ENCODE measurements at regions not wholly inside any gene's neighbourhood (a gene's known extent, or its start where the extent isn't known, plus 50 kb on each side); places are given as distances from the start of the nearest gene placed in this dataset.
"Not testable (repeated sequence)": the region's sequence is repeated elsewhere in the genome, so short reads cannot be mapped to it uniquely, and the experiment has no call there.

GRCh38 chr2:82340578-82341053 lies 2036.1 kb upstream of the LRRTM1 start:
- TF ChIP-seq, protein P1, sequence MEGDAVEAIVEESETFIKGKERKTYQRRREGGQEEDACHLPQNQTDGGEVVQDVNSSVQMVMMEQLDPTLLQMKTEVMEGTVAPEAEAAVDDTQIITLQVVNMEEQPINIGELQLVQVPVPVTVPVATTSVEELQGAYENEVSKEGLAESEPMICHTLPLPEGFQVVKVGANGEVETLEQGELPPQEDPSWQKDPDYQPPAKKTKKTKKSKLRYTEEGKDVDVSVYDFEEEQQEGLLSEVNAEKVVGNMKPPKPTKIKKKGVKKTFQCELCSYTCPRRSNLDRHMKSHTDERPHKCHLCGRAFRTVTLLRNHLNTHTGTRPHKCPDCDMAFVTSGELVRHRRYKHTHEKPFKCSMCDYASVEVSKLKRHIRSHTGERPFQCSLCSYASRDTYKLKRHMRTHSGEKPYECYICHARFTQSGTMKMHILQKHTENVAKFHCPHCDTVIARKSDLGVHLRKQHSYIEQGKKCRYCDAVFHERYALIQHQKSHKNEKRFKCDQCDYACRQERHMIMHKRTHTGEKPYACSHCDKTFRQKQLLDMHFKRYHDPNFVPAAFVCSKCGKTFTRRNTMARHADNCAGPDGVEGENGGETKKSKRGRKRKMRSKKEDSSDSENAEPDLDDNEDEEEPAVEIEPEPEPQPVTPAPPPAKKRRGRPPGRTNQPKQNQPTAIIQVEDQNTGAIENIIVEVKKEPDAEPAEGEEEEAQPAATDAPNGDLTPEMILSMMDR (conservative IDR thresholded peaks at IDR 0.05), result no peak
- no peak overlapping the region for H3K27ac ChIP-seq

GRCh38 chr2:82339805-82340204 lies 2035.3 kb upstream of the LRRTM1 start:
- no peak overlapping the region for H3K27ac ChIP-seq
- TF ChIP-seq, protein P1 (conservative IDR thresholded peaks at IDR 0.05), result no peak

GRCh38 chr2:82333697-82334096 lies 2029.1 kb upstream of the LRRTM1 start:
- TF ChIP-seq, protein P1 (conservative IDR thresholded peaks at IDR 0.05), result no peak

DNA sequence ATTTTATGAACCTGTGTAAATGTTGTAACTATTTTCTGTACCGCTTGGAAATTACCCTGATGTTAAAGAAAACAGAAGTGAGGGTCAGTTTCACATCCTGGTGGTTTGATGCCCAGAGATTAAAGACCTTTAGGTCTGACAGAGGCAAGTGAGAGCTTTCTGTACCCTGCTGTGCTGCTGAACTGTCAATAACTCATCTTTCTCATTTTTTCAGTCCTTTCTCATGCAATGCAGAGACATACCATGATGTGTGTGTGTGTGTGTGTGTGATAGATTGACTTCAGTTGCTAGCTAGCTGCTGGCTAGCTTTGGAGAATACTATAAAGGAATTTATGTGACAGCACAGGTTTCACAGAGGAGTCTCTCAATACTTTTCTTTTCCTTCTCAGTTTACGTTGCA lies 2025.6 kb upstream of the LRRTM1 start:
- TF ChIP-seq, protein P1 (conservative IDR thresholded peaks at IDR 0.05), result no peak
- peak overlapping the region; percentile 66 for H3K27ac ChIP-seq

More at GRCh38 chr2:82333697-82334096, 2029.1 kb upstream of the LRRTM1 start:
- no peak overlapping the region for H3K27ac ChIP-seq

- not testable (repeated sequence) for H3K27ac ChIP-seq
Measured at GRCh38 chr2:82326180-82326767, 2021.7 kb upstream of the LRRTM1 start.

DNA sequence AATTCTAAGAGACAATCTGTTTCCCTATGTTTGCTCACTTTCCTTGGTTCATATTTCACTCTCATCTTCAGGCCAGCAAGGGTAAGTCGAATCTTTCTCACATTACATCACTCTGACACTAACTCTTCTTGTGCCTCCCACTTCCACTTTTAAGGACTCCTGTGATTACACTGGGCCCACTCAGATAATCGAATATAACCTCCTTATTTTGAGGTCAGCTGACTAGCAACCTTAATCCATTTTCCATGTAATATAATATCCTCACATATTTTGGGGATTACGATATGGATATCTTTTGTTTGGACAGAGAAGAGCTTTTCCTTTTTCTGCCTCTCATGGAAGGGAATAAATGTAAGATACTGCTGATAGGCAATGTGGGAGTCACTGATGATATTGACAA lies 2015.7 kb upstream of the LRRTM1 start:
- TF ChIP-seq, protein P1 (conservative IDR thresholded peaks at IDR 0.05), result no peak

DNA sequence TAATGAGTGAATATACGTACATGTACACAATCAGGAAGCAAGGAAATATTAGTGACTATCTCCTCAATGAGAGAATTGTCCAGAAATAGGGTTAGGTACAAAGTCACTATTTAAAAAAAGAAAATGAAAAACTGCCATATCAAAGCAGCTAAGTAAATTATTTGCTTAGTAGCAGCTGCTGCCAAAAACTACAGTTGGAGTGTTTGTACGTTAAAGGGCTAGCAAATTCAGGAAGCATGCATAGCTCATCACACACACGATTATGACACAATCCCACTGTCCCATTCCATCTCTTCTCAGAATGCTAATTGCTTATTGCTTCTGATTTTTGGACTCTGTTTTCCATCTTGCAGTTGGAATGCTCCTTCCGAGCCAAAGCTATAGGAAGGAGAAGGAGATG lies 2012.5 kb upstream of the LRRTM1 start:
- TF ChIP-seq, protein P1 (conservative IDR thresholded peaks at IDR 0.05), result no peak
- peak overlapping the region; percentile 34 for H3K27ac ChIP-seq

More for the DNA sequence above, 2015.7 kb upstream of the LRRTM1 start:
- no peak overlapping the region for H3K27ac ChIP-seq

- TF ChIP-seq, protein P1 (conservative IDR thresholded peaks at IDR 0.05), result no peak
- peak overlapping the region; percentile 34 for H3K27ac ChIP-seq
Measured at GRCh38 chr2:82316586-82316985, 2012.0 kb upstream of the LRRTM1 start.

Data from VCaP (cell line).